Tibial nerve (tissue), 4 donors: ENCODE measurements at regions not wholly inside any gene's neighbourhood (a gene's known extent, or its start where the extent isn't known, plus 50 kb on each side); places are given as distances from the start of the nearest gene placed in this dataset.

ENCODE experiments used
- EP300 ChIP-seq, 2 donors: sonication (generic); formaldehyde crosslinking; IDR thresholded peaks; one replicate each; pipeline ENCODE4 v1.6.1; 2017; ENCODE audit warnings: antibody characterized with exemption in 2 of 2, mild to moderate bottlenecking in 1 of 2
- POLR2A ChIP-seq, 2 donors: fragments of 450-650 bp; IDR thresholded peaks; one replicate each; pipeline ENCODE4 v1.6.1; 2017; ENCODE audit warnings: antibody characterized with exemption in 2 of 2, mild to moderate bottlenecking in 2 of 2, moderate library complexity in 2 of 2
- TF ChIP-seq, protein P1 (sequence below), 5 experiments: fragments of 200-600 bp in 3 of 5; fragments of 450-650 bp in 2 of 5; sonication (generic) in 3 of 5; IDR thresholded peaks; one replicate each; pipeline ENCODE4 v1.5.1; 2016 to 2019; ENCODE audit warnings: antibody characterized with exemption in 5 of 5, mild to moderate bottlenecking in 3 of 5, moderate library complexity in 2 of 5

DNA sequence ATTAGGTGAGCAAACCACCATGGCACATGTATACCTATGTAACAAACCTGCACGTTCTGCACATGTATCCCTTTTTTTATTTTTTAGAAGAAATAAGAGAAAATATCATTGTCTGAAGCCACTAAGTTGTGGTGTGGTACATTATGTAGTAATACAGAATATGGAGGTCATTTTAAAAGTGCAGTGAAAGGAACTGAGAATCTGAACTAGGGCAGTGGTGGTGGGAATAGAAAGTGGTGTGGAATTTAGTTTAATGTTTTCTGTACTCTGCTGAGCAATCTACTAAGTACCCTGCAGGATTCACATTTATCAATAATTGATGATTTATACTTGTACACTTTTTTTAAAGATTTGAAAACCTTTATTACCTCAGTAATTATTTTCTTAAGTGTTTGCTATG lies 283.5 kb downstream of the CHL1 start:
- no peak for TF ChIP-seq EP300 (IDR thresholded peaks at IDR 0.05)
- TF ChIP-seq, protein P1, sequence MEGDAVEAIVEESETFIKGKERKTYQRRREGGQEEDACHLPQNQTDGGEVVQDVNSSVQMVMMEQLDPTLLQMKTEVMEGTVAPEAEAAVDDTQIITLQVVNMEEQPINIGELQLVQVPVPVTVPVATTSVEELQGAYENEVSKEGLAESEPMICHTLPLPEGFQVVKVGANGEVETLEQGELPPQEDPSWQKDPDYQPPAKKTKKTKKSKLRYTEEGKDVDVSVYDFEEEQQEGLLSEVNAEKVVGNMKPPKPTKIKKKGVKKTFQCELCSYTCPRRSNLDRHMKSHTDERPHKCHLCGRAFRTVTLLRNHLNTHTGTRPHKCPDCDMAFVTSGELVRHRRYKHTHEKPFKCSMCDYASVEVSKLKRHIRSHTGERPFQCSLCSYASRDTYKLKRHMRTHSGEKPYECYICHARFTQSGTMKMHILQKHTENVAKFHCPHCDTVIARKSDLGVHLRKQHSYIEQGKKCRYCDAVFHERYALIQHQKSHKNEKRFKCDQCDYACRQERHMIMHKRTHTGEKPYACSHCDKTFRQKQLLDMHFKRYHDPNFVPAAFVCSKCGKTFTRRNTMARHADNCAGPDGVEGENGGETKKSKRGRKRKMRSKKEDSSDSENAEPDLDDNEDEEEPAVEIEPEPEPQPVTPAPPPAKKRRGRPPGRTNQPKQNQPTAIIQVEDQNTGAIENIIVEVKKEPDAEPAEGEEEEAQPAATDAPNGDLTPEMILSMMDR (IDR thresholded peaks at IDR 0.05), result no peak
- no peak for TF ChIP-seq POLR2A (IDR thresholded peaks at IDR 0.05)
